GM21360 (cell line): ENCODE measurements at regions not wholly inside any gene's neighbourhood (a gene's known extent, or its start where the extent isn't known, plus 50 kb on each side); places are given as distances from the start of the nearest gene placed in this dataset.

ENCODE experiments used
- ATAC-seq: cut with Tn5 transposase; IDR thresholded peaks from one replicate; pipeline ENCODE4 v1.9.1; 2021; ENCODE audit warnings: mild to moderate bottlenecking, moderate library complexity; ENCODE audit not compliant: unreplicated experiment

- no peak for ATAC-seq
These were observed 148.1 kb upstream of the PEX5L start for GRCh38 chr3:180184816-180185215.

GRCh38 chr3:180185650-180186049 is 148.9 kb upstream of the PEX5L start:
- no peak for ATAC-seq

- no peak for ATAC-seq
These were observed 152.0 kb upstream of the PEX5L start for GRCh38 chr3:180188512-180189309.

GRCh38 chr3:180189310-180189648 is 152.5 kb upstream of the PEX5L start:
- ATAC-seq, result no peak

DNA sequence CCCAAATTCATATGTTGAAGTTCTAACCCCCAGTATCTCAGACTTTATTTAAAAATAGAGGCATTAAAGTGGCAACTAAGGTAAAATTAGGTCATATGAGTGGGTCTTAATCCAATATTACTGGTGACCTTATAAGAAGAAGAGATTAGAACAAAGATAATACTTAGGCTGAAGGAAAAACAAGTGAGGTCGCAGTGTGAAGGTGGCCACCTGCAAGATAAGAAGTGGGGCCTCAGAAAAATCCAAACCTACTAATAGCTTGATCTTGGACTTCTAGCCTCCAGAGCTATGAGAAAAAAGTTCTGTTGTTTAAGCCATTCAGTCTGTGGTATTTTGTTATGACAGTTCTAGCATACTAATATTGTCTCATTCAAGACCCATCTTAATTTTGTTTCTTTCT is 159.9 kb upstream of the PEX5L start:
- ATAC-seq, result no peak

DNA sequence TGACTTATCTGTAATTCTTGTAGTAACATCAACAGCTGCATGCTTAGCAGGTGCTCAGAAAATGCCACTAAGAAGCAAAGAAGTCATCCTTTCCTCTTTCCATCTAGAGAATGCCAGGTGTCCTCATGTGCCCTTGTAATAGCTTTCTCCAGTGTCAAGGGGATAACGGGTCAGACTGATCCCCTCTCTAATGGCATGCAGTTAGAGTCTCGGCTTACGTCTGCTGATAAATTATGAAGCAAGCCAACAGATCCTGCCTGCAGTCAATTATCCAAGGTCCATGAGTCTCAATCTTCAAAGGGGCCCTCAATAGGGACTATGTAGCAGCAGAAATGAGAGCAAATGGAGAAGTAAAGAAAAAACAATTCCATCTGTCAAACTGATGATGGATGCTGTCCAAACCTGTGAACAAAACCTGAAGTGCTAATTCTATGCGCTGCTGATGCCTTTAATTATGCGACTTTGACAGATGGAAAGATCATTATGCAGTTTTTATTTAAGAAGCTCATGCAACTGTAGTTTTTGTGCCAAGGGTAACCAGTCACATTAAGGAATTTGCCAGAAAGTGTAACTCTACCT is 162.8 kb upstream of the PEX5L start:
- no peak for ATAC-seq

DNA sequence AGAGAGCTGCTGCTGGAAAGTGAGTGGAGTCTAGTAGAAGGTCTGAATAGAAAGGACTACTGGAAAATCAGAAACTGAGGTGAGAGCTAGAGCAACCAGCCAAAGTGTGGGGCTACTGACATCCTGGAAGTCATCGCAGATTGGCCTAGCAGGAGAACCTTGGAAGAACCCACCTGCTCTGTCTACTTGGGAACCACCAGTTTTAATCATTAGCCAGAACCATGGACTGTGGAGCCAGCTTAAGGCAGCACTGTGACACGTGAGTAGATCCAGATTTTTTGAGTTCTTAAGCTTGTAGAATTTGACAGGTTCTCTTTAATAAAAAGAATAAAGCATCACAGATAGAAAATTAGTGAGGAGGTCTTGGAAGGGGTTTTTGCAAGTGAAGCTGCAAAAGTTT is 179.1 kb upstream of the PEX5L start:
- ATAC-seq, result no peak

DNA sequence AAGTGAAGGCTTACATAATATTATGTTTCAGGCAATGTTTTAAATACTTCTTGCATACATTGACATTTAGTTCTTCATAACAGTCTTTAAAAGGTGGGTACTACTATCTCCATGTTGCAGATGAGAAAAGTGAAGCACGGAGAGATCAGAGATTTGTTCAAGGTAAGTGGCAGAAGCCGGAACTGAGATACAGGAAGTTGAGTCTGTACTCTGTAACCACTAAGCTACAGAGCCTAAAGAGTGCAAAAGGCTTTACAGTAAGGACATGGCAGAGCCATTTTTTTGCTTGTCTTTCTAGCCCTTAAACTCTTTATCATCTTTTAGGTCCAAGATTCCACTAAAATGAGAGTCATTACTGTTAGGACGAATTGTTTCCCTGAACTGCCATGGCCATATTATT is 186.5 kb upstream of the PEX5L start:
- no peak for ATAC-seq

DNA sequence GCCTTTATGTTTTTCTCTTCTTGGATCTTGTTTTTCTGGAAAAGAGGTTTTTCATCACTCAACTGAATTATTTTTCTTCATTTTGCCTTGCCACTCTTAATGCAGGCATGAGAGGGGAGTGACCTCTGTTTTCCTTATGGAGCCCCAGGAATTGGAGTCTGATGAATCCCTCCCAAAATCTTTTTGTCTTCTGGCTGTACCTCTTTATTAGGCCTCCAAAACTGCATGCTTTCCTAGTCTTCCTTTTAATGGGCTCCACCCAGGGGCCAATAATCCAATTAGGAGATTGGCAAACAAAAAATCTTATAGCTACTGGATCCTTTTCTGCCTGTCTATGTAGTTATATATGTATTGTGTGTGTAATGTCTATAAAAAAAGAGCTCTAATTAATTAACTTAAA is 192.4 kb upstream of the PEX5L start:
- ATAC-seq, result no peak

DNA sequence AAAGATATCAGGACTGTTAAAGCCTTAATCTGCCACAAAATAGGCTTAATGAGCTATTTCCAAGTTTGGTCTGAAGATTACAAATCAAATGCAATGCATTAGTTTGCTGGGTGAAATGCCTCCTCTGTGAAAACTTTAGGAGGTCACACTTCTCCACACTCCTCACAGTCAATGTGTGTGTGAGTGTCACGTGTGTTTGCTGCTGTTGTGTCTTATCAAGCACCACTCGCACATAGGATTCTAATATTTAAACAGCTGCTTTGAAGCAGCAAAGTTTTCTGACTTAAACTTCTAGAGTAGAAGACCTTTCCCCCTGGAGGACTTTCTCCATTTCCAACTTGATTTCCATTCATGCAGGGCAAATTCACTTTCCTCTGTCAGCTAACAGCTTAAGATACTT is 203.2 kb upstream of the PEX5L start:
- no peak for ATAC-seq

DNA sequence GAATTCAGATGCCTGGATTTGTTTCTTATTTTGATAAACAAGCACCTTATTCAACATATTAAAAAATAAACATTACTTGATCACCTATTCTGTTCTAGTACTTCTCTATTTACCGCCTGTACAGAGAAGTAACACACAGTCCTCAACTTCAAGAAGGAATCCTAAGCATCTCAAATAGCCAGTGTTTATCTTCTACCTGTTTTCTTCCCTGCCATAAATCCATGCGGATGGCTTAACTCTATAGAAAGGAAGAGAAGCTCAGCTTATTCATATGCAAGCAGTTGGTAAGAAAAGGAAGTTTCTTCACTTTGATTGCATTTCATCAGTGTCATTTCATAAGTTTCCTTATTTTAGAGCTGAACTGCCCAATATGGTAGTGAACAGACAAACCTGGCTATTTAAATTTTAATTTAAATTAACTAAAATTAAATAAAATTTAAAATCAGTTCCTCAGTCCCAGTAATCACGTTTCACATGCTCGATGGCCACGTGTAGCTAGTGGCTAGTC is 210.0 kb upstream of the PEX5L start:
- ATAC-seq, result no peak

GRCh38 chr3:180250172-180250571 is 213.4 kb upstream of the PEX5L start:
- ATAC-seq, result no peak

DNA sequence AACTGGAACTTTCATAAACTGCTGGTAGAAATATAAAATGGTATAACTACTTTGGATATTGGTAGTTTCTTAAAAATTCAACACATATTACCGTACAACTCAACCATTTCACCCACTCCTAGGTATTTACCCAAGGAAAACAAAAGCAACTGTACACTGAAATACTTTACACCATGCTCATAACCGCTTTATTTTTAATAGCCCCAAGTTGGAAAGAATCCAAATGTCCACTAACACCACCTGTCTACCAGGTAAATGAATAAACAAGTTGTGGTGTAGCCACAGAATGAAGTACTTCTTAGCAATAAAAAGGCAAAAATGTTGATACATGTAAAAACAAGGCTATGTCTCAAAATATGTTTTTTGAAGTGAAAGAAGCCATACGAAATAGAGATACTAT is 215.9 kb upstream of the PEX5L start:
- no peak for ATAC-seq

DNA sequence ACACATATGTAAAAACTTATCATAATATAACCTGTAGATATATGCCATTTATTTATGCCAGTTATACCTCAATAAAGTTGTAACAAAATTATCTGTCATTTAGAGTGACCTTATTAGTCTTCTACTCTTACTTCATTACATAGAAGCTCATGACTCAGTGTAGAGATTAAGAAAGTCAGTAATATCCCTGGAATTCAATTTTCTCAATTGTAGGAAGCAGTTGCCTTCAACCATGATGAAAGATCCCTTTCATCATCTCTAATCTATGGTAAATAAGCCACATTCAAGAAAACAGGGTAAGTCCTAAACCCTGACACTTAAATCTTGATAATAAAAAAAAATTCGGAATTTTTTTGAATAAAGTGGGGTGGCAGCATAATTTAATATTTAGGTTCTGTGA is 216.5 kb upstream of the PEX5L start:
- no peak for ATAC-seq

DNA sequence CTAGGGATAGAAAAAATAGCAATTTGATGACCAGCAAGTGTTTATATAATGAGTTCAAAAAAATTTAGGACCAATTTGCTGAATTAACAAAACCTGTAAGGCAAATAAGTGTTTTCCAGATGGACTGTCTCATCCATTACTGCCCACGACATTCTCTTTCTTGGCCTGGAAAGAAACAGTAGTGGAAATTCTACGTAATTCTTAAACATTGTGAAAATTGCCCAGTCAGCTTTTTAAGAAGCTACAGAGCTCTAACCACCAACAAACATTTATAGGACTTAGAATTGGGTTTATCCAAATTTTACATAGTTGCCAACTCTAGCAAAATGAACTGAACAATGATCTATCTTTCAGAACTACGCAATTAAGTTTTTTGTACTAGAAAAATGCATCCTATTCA is 227.7 kb upstream of the PEX5L start:
- ATAC-seq, result no peak

DNA sequence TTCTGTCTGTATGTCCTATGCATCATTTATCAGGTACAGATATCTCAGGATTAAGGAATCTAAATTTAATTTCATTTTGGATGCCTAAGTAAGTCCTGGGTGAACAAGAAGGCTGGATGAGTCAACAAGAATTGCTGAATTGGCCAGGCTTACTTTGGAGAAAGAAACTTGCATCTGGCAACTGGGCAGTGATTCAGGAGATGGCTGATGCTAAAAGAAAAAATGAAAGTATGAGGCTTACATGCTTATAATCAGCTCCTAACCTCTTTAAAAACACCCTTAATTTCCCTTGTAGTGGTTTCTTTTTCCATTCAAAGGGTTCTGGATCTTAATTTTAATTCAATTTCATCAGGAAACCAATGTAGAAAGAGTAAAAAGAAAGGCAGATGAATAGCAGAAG is 228.8 kb upstream of the PEX5L start:
- no peak for ATAC-seq

DNA sequence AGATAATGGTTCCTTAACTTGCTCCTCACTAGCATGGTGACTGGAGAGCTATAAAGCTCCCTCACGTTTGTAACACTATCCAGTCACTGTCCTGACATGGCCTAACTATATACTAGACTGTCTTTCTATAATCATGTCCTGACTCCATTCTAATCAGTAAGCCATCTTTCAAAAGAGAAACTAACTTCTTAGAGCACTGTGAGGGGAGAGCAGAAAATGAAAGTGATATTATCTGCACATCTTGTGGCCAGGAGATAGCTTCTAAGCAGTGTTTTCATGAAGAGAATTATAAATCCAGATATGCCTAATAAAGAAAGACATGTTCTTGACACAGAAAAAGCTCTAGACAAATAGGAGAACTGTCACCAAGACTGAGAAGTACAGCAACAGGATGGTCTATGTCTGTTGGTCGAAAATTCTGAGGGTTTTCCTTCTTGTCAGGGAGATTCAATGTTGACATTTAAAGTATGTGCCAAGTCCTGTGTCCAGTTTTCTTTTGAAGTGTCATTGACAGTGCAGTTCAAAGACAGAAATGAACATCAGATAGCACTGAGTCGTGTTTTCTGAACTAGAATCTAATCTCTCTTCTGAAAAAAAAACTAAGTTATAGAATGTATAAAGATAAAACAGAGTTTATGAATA is 230.6 kb upstream of the PEX5L start:
- ATAC-seq, result peak; percentile 99

GRCh38 chr3:180274536-180274935 is 237.8 kb upstream of the PEX5L start:
- ATAC-seq, result no peak

GRCh38 chr3:180275176-180275575 is 238.4 kb upstream of the PEX5L start:
- ATAC-seq, result no peak

GRCh38 chr3:180277041-180277440 is 240.3 kb upstream of the PEX5L start:
- ATAC-seq, result no peak

DNA sequence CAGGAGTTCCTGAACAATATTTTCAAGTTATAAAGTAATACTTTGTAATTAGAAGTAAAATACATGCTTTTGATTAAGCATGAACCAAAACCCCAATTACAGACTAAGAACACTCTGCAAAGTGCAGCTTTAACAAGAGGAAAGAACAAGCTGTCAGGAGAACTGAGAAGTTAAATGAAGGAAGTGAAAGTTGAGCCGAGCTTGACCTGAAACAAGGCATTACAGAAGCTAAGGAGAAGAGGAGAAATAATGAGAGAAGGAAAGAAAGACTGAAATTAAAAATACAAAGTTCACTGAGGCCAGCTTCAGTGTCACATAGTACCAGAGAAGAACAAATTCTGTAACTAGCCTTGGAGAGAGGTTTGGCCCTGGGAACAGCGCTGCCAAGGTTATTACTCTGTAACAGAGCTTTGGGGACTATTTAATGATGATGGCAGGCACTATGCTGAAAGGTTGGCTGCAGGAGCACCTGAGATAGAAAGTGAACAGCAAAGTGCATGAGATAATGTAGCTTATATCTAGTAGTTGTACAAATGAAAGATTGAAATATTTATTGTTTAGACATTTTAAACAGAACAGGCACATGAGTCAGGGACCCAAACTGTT is 241.9 kb upstream of the PEX5L start:
- peak; percentile 96 for ATAC-seq

- ATAC-seq, result no peak
These were observed 243.8 kb upstream of the PEX5L start for GRCh38 chr3:180280555-180280954.
